Chondrocyte (in vitro differentiated cells): ENCODE measurements at regions not wholly inside any gene's neighbourhood (a gene's known extent, or its start where the extent isn't known, plus 50 kb on each side); places are given as distances from the start of the nearest gene placed in this dataset.

Experiments used
- DNase-seq: peaks from one replicate; pipeline ENCODE4 v3.0.0; 2021; ENCODE audit warnings: mixed read lengths, low spot score
- H3K27ac Mint-ChIP-seq: one replicate; pipeline ENCODE4 v1.8.0; 2021; ENCODE audit warnings: mild to moderate bottlenecking, moderate library complexity, mixed read lengths; ENCODE audit not compliant: unreplicated experiment
- H3K27me3 Mint-ChIP-seq: 2 replicates; pipeline ENCODE4 v1.8.0; 2021; ENCODE audit warnings: low read depth, mixed read lengths
- H3K36me3 Mint-ChIP-seq: 2 replicates; pipeline ENCODE4 v1.8.0; 2021; ENCODE audit warnings: low read depth, mixed read lengths
- H3K4me1 Mint-ChIP-seq: 2 replicates; pipeline ENCODE4 v1.8.0; 2021; ENCODE audit warnings: low read depth, mild to moderate bottlenecking, mixed read lengths
- H3K4me3 Mint-ChIP-seq: one replicate; pipeline ENCODE4 v1.8.0; 2021; ENCODE audit warnings: mild to moderate bottlenecking, moderate library complexity, mixed read lengths; ENCODE audit not compliant: unreplicated experiment
- H3K9me3 Mint-ChIP-seq: 2 replicates; pipeline ENCODE4 v1.8.0; 2021; ENCODE audit warnings: low read depth, mixed read lengths
- TF ChIP-seq, protein P1 (sequence below): fragments of 200-600 bp; sonication (generic); IDR thresholded peaks from 2 replicates; pipeline ENCODE4 v1.5.0; 2021; ENCODE audit warnings: antibody characterized with exemption, mild to moderate bottlenecking, moderate library complexity

DNA sequence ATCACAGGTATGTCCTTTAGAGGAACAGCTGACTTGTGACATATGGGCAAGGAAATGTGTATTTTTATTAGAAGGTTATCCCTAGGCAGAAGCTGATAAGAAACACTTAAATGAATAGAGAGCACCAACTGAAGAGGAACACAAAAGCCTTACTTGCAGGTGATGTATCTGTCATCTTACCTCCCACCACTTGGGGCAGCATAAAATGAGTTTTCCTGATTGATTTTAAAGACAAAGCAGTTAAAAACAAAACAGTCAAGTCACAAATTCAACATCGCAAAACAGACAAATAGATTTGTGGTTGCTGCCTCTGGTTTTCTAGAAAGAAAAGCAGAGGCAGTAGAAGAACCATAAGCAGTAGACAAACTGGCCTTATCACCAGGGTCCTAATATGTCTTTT is 302.4 kb upstream of the ZNF462 start:
- TF ChIP-seq, protein P1, sequence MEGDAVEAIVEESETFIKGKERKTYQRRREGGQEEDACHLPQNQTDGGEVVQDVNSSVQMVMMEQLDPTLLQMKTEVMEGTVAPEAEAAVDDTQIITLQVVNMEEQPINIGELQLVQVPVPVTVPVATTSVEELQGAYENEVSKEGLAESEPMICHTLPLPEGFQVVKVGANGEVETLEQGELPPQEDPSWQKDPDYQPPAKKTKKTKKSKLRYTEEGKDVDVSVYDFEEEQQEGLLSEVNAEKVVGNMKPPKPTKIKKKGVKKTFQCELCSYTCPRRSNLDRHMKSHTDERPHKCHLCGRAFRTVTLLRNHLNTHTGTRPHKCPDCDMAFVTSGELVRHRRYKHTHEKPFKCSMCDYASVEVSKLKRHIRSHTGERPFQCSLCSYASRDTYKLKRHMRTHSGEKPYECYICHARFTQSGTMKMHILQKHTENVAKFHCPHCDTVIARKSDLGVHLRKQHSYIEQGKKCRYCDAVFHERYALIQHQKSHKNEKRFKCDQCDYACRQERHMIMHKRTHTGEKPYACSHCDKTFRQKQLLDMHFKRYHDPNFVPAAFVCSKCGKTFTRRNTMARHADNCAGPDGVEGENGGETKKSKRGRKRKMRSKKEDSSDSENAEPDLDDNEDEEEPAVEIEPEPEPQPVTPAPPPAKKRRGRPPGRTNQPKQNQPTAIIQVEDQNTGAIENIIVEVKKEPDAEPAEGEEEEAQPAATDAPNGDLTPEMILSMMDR, result peak; percentile 62
- H3K36me3 Mint-ChIP-seq, result no peaks in the 10 kb centered on the region
- H3K9me3 Mint-ChIP-seq, result no peaks in the 10 kb centered on the region
- no peak overlapping the region for H3K27ac Mint-ChIP-seq
- H3K27me3 Mint-ChIP-seq, result no peaks in the 10 kb centered on the region
- no peaks in the 10 kb centered on the region for H3K4me1 Mint-ChIP-seq
- H3K4me3 Mint-ChIP-seq, result no peak overlapping the region
- no peak for DNase-seq

DNA sequence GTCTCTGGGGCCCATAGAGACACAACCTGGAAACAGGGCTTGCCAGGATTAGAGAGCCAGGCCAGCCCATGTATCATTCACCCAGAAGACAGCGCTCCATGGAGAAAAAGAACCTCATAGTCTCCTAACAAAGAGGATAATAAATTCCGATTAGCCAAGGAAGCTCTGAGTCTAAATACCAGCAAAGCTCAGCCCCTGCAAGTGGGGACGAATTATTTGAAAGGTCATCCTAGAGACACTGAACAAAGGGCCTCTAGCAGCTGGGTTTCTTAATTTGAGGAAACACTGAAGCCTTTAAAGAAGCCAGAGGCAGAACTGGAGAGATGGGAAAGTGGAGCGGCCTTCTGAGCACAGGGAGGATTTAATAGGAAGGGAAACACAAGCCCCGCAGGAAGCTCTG is 287.1 kb upstream of the ZNF462 start:
- Mint-ChIP-seq H3K9me3 (peaks cover 20% of the 10 kb centered on the region), H3K4me1 (no peaks in the 10 kb centered on the region), H3K27me3 (no peaks in the 10 kb centered on the region), H3K4me3 (no peak overlapping the region), H3K36me3 (peaks cover 3% of the 10 kb centered on the region), H3K27ac (no peak overlapping the region)
- TF ChIP-seq, protein P1, result no peak
- no peak for DNase-seq

DNA sequence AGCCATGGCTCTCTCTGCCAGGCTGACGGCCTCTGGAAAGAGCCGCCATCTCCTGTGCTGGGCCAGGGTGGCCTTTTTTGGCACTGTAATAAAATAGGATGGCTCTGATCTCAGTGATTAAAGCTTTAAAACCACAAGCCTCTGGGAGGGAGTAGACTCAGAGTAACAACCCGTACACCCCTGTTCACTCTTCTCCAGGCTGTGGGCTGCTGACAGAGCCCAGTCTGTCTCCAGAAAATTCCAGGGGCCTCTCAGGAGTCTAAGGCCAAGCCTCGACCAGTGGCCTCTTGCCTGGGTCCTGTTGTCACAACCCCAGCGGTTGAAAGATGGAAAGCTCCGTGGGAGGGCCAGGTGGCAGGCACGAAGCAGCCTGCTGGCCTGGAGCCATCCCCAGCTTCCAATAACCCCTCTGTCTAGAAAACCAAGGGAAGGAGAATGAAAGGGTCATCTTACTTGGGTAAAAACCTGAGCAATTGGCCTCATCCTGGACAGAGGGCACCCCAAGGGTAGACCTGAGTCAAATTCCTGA is 286.7 kb upstream of the ZNF462 start:
- no peak overlapping the region for H3K4me3 Mint-ChIP-seq
- no peaks in the 10 kb centered on the region for H3K4me1 Mint-ChIP-seq
- no peaks in the 10 kb centered on the region for H3K27me3 Mint-ChIP-seq
- H3K36me3 Mint-ChIP-seq, result peaks cover 3% of the 10 kb centered on the region
- H3K9me3 Mint-ChIP-seq, result peaks cover 16% of the 10 kb centered on the region
- no peak for DNase-seq
- no peak overlapping the region for H3K27ac Mint-ChIP-seq
- TF ChIP-seq, protein P1, result no peak

DNA sequence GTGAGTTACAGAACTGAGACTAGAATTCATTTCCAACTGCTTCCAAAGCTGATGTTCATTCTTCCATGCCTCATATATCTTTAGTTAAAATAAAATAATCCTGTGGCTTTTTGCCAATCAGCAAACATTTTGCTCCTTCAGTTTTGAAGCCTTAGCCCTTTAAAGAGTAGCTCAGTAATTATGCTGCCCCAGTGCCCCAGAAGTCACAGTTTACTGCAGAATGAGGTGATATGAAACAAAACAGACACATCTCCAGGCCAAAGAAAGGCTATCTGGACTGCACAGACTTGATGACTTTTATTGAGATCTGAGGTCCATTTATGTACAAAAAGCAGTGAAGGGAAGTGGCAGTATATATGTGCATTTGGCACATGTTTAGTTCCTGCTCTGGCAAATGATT is 285.8 kb upstream of the ZNF462 start:
- TF ChIP-seq, protein P1, result no peak
- no peaks in the 10 kb centered on the region for H3K27me3 Mint-ChIP-seq
- no peak for DNase-seq
- no peak overlapping the region for H3K4me3 Mint-ChIP-seq
- H3K9me3 Mint-ChIP-seq, result peaks cover 12% of the 10 kb centered on the region
- no peaks in the 10 kb centered on the region for H3K4me1 Mint-ChIP-seq
- no peak overlapping the region for H3K27ac Mint-ChIP-seq
- peaks cover 3% of the 10 kb centered on the region for H3K36me3 Mint-ChIP-seq

DNA sequence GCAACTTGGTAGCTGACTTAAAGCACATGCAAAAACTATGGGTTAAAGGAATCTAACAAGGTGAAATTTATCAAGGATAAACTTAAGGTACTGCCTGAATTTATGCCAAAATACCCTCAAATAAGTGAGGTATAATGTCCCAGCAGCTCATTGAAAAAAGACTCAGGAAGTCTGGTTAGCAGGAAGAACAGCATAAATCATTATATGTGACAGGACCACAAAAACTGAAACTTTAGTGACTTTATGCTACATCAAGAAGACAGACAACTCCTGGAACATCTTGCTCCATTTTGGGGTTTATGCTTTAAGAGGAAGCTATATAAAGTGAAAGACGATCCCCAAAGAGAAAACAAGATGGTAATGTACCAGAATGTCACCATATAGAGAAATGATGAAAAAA is 282.4 kb upstream of the ZNF462 start:
- no peak overlapping the region for H3K4me3 Mint-ChIP-seq
- no peak for DNase-seq

More for the DNA sequence above, 282.4 kb upstream of the ZNF462 start:
- H3K27me3 Mint-ChIP-seq, result no peaks in the 10 kb centered on the region
- no peaks in the 10 kb centered on the region for H3K36me3 Mint-ChIP-seq
- peaks cover 12% of the 10 kb centered on the region for H3K9me3 Mint-ChIP-seq
- H3K4me1 Mint-ChIP-seq, result no peaks in the 10 kb centered on the region
- no peak overlapping the region for H3K27ac Mint-ChIP-seq
- TF ChIP-seq, protein P1, result no peak
